ENCODE measurements at regions not wholly inside any gene's neighbourhood (a gene's known extent, or its start where the extent isn't known, plus 50 kb on each side); places are given as distances from the start of the nearest gene placed in this dataset.

DNA sequence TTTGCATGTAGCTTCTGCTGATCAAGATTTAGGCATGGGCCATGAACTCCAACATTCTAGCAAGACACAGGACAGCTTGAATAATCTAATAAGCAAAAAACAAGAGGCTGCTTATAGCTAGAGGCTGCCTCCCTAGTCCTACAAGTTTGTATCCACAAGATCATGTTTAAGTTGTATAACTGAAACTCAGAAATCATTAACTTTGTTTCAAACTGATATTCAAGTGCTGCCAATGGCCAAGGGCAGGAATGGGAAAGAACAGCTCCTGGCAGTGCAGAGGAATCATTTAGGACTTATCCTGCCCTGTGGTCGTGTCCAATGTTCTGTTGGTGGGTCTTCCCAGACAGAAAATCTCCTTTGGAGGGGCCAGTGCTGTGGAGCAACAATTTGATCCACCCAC is 209.6 kb upstream of the DDI1 start:
- Histone ChIP-seq H3K4me3 (no peak overlapping the region), H3K36me3 (no peaks in the 10 kb centered on the region), H3K27me3 (ENCODE audit: low read depth) (no peaks in the 10 kb centered on the region), H3K27ac (replicated peaks) (no peak overlapping the region), H3K4me1 (no peaks in the 10 kb centered on the region), H3K9me3 (replicated peaks) (peaks cover 15% of the 10 kb centered on the region)
- TF ChIP-seq, protein P1, sequence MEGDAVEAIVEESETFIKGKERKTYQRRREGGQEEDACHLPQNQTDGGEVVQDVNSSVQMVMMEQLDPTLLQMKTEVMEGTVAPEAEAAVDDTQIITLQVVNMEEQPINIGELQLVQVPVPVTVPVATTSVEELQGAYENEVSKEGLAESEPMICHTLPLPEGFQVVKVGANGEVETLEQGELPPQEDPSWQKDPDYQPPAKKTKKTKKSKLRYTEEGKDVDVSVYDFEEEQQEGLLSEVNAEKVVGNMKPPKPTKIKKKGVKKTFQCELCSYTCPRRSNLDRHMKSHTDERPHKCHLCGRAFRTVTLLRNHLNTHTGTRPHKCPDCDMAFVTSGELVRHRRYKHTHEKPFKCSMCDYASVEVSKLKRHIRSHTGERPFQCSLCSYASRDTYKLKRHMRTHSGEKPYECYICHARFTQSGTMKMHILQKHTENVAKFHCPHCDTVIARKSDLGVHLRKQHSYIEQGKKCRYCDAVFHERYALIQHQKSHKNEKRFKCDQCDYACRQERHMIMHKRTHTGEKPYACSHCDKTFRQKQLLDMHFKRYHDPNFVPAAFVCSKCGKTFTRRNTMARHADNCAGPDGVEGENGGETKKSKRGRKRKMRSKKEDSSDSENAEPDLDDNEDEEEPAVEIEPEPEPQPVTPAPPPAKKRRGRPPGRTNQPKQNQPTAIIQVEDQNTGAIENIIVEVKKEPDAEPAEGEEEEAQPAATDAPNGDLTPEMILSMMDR (IDR thresholded peaks at IDR 0.05; ENCODE audit: borderline replicate concordance), result no peak
- intact Hi-C loops (cut with micrococcal nuclease), result no loop called here
- DNase-seq, result no peak

DNA sequence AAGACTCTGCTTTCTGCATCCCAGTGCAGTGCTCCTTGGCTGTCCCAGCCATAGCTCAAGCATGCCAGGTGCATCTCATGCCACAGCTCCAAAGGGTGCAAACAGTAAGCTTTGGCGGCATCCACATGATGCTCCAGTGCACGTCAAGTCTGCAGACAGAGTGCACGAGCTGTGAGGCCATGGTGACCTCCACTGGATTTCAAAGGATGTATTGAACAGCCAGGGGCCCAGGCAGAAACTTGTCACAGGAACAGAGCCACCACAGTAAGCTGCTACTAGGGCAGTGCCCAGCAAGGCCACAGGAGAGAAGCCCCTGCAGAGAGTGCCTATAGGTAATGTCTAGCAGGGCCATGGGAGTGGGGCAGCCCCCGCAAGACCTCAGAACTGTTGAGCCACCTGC is 206.8 kb upstream of the DDI1 start:
- DNase-seq, result no peak
- Histone ChIP-seq H3K9me3 (replicated peaks) (peaks cover 33% of the 10 kb centered on the region), H3K27ac (replicated peaks) (no peak overlapping the region), H3K4me3 (no peak overlapping the region), H3K27me3 (ENCODE audit: low read depth) (no peaks in the 10 kb centered on the region), H3K36me3 (no peaks in the 10 kb centered on the region), H3K4me1 (no peaks in the 10 kb centered on the region)
- TF ChIP-seq, protein P1 (IDR thresholded peaks at IDR 0.05; ENCODE audit: borderline replicate concordance), result no peak
- intact Hi-C loops (cut with micrococcal nuclease), result no loop called here

DNA sequence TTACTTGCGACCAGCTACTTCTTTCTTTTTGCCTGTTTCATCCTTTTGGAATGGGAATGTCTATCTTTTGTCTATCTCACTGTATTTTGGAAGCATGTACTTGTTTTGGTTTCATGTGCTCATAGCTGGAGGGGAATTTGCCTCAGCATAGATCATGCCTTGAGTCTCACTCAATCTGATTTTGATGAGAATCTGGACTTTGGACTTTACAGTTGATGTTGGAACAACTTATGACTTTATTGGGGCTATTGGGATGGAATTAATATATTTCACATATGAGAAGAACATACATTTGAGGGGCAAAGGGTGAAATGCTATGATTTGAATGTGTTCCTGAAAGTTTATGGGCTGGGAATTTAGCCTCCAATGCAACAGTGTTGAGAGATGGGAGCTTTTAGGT is 206.2 kb upstream of the DDI1 start:
- H3K4me3 ChIP-seq, result no peak overlapping the region
- DNase-seq, result no peak

DNA sequence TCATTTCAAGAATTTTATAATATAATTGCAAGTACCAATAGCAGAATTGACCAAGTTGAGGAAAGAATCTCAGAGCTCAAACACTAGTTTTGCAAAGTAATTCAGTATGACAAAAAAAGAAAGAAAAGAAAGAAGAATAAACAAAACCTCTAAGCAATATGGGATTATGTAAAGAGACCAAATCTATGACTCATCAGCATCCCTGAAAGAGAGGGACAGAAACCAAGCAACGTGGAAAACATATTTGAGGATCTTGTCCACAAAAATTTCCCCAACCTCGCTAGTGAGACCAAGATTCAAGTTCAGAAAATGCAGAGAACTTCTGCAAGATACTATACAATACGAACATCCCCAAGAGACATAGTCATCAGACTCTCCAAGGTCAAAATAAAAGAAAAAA is 203.7 kb upstream of the DDI1 start:
- TF ChIP-seq, protein P1 (IDR thresholded peaks at IDR 0.05; ENCODE audit: borderline replicate concordance), result no peak
- peaks cover 40% of the 10 kb centered on the region for H3K9me3 ChIP-seq (replicated peaks)
- intact Hi-C loops (cut with micrococcal nuclease), result no loop called here
- no peak for DNase-seq
- H3K36me3 ChIP-seq, result no peaks in the 10 kb centered on the region
- no peaks in the 10 kb centered on the region for H3K27me3 ChIP-seq (ENCODE audit: low read depth)
- no peak overlapping the region for H3K4me3 ChIP-seq
- H3K4me1 ChIP-seq, result no peaks in the 10 kb centered on the region
- H3K27ac ChIP-seq (replicated peaks), result no peak overlapping the region

More for the DNA sequence above, 206.2 kb upstream of the DDI1 start:
- Histone ChIP-seq H3K36me3 (no peaks in the 10 kb centered on the region), H3K4me1 (no peaks in the 10 kb centered on the region), H3K9me3 (replicated peaks) (peaks cover 33% of the 10 kb centered on the region), H3K27me3 (ENCODE audit: low read depth) (no peaks in the 10 kb centered on the region), H3K27ac (replicated peaks) (no peak overlapping the region)
- intact Hi-C loops (cut with micrococcal nuclease), result no loop called here
- TF ChIP-seq, protein P1 (IDR thresholded peaks at IDR 0.05; ENCODE audit: borderline replicate concordance), result no peak

DNA sequence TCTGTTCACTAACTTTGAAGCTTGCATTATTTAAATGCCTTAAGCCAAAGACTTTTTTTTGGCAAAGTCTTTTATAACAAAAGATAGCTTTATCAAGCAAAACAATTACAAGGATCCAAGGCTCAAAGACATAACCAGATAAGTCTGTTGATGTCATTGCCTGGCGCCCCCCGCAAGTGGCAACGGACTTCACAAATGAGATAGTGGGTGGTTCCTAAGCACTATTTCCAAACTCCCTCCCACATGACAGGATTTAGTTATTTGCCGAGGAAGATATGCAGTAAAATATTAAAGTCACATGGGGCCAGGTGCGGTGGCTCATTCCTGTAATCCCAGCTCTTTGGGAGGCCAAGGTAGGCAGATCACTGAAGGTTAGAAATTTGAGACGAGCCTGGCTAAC is 194.2 kb upstream of the DDI1 start:
- Histone ChIP-seq H3K36me3 (no peaks in the 10 kb centered on the region), H3K4me3 (no peak overlapping the region), H3K4me1 (peaks cover 12% of the 10 kb centered on the region), H3K9me3 (replicated peaks) (no peaks in the 10 kb centered on the region), H3K27ac (replicated peaks) (no peak overlapping the region), H3K27me3 (ENCODE audit: low read depth) (no peaks in the 10 kb centered on the region)
- intact Hi-C loops (cut with micrococcal nuclease), result no loop called here
- DNase-seq, result peak; percentile 21
- TF ChIP-seq, protein P1 (IDR thresholded peaks at IDR 0.05; ENCODE audit: borderline replicate concordance), result no peak

DNA sequence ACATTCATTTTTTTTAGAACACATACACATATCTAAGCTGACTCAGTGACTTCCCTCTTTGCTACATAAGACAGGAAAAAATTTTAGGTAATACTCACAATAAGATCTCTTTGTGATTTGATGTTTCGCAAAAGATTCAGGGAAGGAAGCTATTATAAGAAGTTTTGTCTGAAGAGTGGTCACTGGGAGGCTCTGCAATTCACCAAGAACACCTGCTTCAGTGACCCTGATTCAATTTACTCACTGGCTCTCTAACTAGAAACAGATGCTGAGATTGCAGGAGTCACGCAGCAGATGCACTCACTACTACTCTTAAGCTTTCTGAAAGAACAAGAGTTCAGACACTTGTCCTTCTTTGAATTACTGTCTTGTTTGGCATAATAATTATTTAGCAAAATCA is 193.6 kb upstream of the DDI1 start:
- H3K4me1 ChIP-seq, result peaks cover 12% of the 10 kb centered on the region
- no peaks in the 10 kb centered on the region for H3K27me3 ChIP-seq (ENCODE audit: low read depth)
- H3K9me3 ChIP-seq (replicated peaks), result no peaks in the 10 kb centered on the region
- no peak for DNase-seq
- TF ChIP-seq, protein P1 (IDR thresholded peaks at IDR 0.05; ENCODE audit: borderline replicate concordance), result no peak
- H3K36me3 ChIP-seq, result no peaks in the 10 kb centered on the region
- H3K27ac ChIP-seq (replicated peaks), result no peak overlapping the region
- H3K4me3 ChIP-seq, result no peak overlapping the region
- intact Hi-C loops (cut with micrococcal nuclease), result no loop called here

All from left ventricle myocardium inferior (tissue), 1 donor.